ENCODE measurements at regions not wholly inside any gene's neighbourhood (a gene's known extent, or its start where the extent isn't known, plus 50 kb on each side); places are given as distances from the start of the nearest gene placed in this dataset.

- no peak overlapping the region for H2AK5ac ChIP-seq (ENCODE audit: low read depth, low read length)
- H3K4me3 ChIP-seq (ENCODE audit: insufficient read depth, low read depth, low read length), result no peak overlapping the region
- ATAC-seq (ENCODE audit: low read depth), result no peak
- H3K79me1 ChIP-seq (ENCODE audit: low read depth in 1 of 2, low read length in 2 of 2), result no peaks in the 10 kb centered on the region
- H2BK20ac ChIP-seq (ENCODE audit: low read depth, low read length), result no peak overlapping the region
- no peaks in the 10 kb centered on the region for H4K20me1 ChIP-seq (ENCODE audit: insufficient read depth, low read length)
- no peak overlapping the region for H3K18ac ChIP-seq (ENCODE audit: low read depth, low read length)
- POLR2A ChIA-PET (ENCODE audit: unreplicated experiment), result no interaction called here
- H3K4ac ChIP-seq (ENCODE audit: low read depth, low read length), result no peak overlapping the region
- dilution Hi-C loops (cut with HindIII; ENCODE audit: low sequenced_read_pairs, unreplicated experiment) (no loop called here), in situ Hi-C loops (cut with MboI; ENCODE audit: low sequenced_read_pairs) (no loop called here), intact Hi-C loops (cut with micrococcal nuclease) (no loop called here)
- H2AK9ac ChIP-seq (replicated peaks; ENCODE audit: low read depth, low read length, poor library complexity), result no peak overlapping the region
- H3K14ac ChIP-seq (replicated peaks; ENCODE audit: low read depth, low read length), result no peak overlapping the region
- H3K27ac ChIP-seq (ENCODE audit: insufficient read depth, low read length), result no peak overlapping the region
- no peak overlapping the region for H3K23ac ChIP-seq (ENCODE audit: low read depth, low read length)
- no peak overlapping the region for H4K5ac ChIP-seq (ENCODE audit: low read depth, low read length)
- H4K91ac ChIP-seq (ENCODE audit: insufficient read depth, low read depth, low read length), result no peak overlapping the region
- no peak overlapping the region for H2AFZ ChIP-seq (replicated peaks; ENCODE audit: low read length, poor library complexity)
- H2BK120ac ChIP-seq (ENCODE audit: low read depth, low read length), result no peak overlapping the region
- no TSS peak for BruUV-seq (replicated peaks)
- no peaks in the 10 kb centered on the region for H3K9me1 ChIP-seq (ENCODE audit: insufficient read depth, low read length)
- H2BK15ac ChIP-seq (ENCODE audit: low read depth, low read length), result no peak overlapping the region
- no peak for DNase-seq
- no CpG with 5 or more reads among the region's 1 CpG for WGBS, 2 experiments (ENCODE audit: extremely low coverage in 2 of 2, insufficient read length in 1 of 2)
- H4K8ac ChIP-seq (ENCODE audit: low read depth in 2 of 2, low read length in 2 of 2), result no peak overlapping the region
- CTCF ChIA-PET, result no interaction called here
- no peaks in the 10 kb centered on the region for H3K36me3 ChIP-seq (ENCODE audit: control insufficient read depth, insufficient read depth, low read length)
- no peaks in the 10 kb centered on the region for H3K4me1 ChIP-seq (ENCODE audit: control insufficient read depth, insufficient read depth, low read length)
- no peak overlapping the region for H2BK5ac ChIP-seq (ENCODE audit: low read depth, low read length, poor library complexity, severe bottlenecking)
- H3K9me3 ChIP-seq (ENCODE audit: control insufficient read depth, insufficient read depth, low read length), result no peaks in the 10 kb centered on the region
- H3K9ac ChIP-seq (ENCODE audit: low read depth, low read length), result no peak overlapping the region
- TF ChIP-seq MAZ (IDR thresholded peaks at IDR 0.05; ENCODE audit: borderline replicate concordance, low read depth, low read length) (no peak), CHD1 (IDR thresholded peaks at IDR 0.05; ENCODE audit: low read depth, low read length) (no peak), MAFK (IDR thresholded peaks at IDR 0.05; ENCODE audit: low read depth, low read length) (peak; percentile 52), ELK1 (IDR thresholded peaks at IDR 0.05; ENCODE audit: borderline replicate concordance, low read depth, low read length) (no peak)
- no peak overlapping the region for H3K4me2 ChIP-seq (ENCODE audit: low read depth, low read length)
- no peaks in the 10 kb centered on the region for H3K27me3 ChIP-seq (ENCODE audit: control insufficient read depth, insufficient read depth, low read length)
- no peak overlapping the region for H3K56ac ChIP-seq (ENCODE audit: extremely low read depth, insufficient read depth, low read length)
These were observed 82.1 kb upstream of the HDAC9 start for GRCh38 chr7:18413447-18413846.

All from IMR-90 (cell line).